ENCODE measurements at regions not wholly inside any gene's neighbourhood (a gene's known extent, or its start where the extent isn't known, plus 50 kb on each side); places are given as distances from the start of the nearest gene placed in this dataset.

- Histone ChIP-seq H2BK120ac (replicated peaks; ENCODE audit: low read depth, low read length) (no peak overlapping the region), H3K18ac (ENCODE audit: extremely low read depth, low read length) (no peak overlapping the region), H3K9ac (replicated peaks in 1 of 4; ENCODE audit: extremely low read depth in 1 of 4, low read depth in 3 of 4, low read length in 3 of 4) (no peak overlapping the region), H2AFZ (ENCODE audit: low read length) (no peak overlapping the region), H3K4me1 (replicated peaks in 1 of 4; ENCODE audit: control insufficient read depth in 3 of 4, insufficient read depth in 4 of 4, low read length in 3 of 4) (peaks cover 0 to 2% (median 0%) of the 10 kb centered on the region in 4 experiments; a peak in 1 of 7 replicates), H3K14ac (ENCODE audit: insufficient read length) (no peak overlapping the region), H3K4ac (replicated peaks; ENCODE audit: insufficient read length, low read depth, low read length) (no peak overlapping the region), H4K91ac (replicated peaks; ENCODE audit: insufficient read length, low read length) (no peak overlapping the region), H2BK15ac (ENCODE audit: low read length) (no peak overlapping the region), H3K9me3 (ENCODE audit: insufficient read depth in 2 of 2, low read depth in 1 of 2, low read length in 1 of 2) (no peaks in the 10 kb centered on the region), H3K23ac (ENCODE audit: insufficient read length) (no peak overlapping the region), H3K27me3 (replicated peaks in 1 of 4; ENCODE audit: control insufficient read depth in 3 of 4, extremely low read depth in 1 of 4, insufficient read depth in 3 of 4, low read length in 3 of 4) (no peaks in the 10 kb centered on the region), H3K36me3 (ENCODE audit: control insufficient read depth in 2 of 4, insufficient read depth in 4 of 4, low read length in 3 of 4) (no peaks in the 10 kb centered on the region), H2BK5ac (ENCODE audit: low read depth, low read length) (no peak overlapping the region), H3K4me3 (ENCODE audit: extremely low read depth in 1 of 4, insufficient read depth in 2 of 4, low read depth in 3 of 4, low read length in 4 of 4) (no peak overlapping the region), H4K20me1 (replicated peaks in 1 of 2; ENCODE audit: control insufficient read depth in 1 of 2, insufficient read depth in 2 of 2, low read length in 2 of 2) (no peaks in the 10 kb centered on the region), H3K79me1 (ENCODE audit: low read depth, low read length) (no peaks in the 10 kb centered on the region), H4K5ac (ENCODE audit: insufficient read length, low read depth, low read length) (no peak overlapping the region), H3K27ac (ENCODE audit: low read depth, low read length) (no peak overlapping the region), H3K56ac (replicated peaks; ENCODE audit: insufficient read length, low read depth, low read length) (no peak overlapping the region), H4K8ac (ENCODE audit: extremely low read depth, insufficient read depth, low read length) (no peak overlapping the region), H3K23me2 (ENCODE audit: low read depth, low read length) (no peaks in the 10 kb centered on the region), H3K4me2 (ENCODE audit: insufficient read depth in 1 of 2, low read depth in 2 of 2, low read length in 2 of 2) (no peak overlapping the region), H2AK5ac (ENCODE audit: low read depth, low read length) (no peak overlapping the region), H2BK20ac (ENCODE audit: low read length) (no peak overlapping the region), H2BK12ac (ENCODE audit: low read depth, low read length) (no peak overlapping the region), H3K79me2 (ENCODE audit: control insufficient read depth in 1 of 2, insufficient read depth in 2 of 2, low read length in 2 of 2) (no peaks in the 10 kb centered on the region)
- no peak for DNase-seq (ENCODE audit: low read depth in 1 of 2, low spot score in 2 of 2)
- WGBS, 2 experiments (ENCODE audit: extremely low coverage in 1 of 2, insufficient coverage in 1 of 2, insufficient read length in 1 of 2, insufficient replicate concordance in 2 of 2, low coverage in 1 of 2, low lambda C conversion rate in 2 of 2, missing lambda C conversion rate in 1 of 2): 91% methylated on average over 4 of the region's 5 CpGs; no CpG with 5 or more reads in 1 of the 2 experiments
- ChIA-PET CTCF (ENCODE audit: partially characterized antibody) (interaction anchor here (0.6 to 4.0 kb wide), 12 partner anchors 12 to 1045 kb away, joined by 3 to 21 read pairs (median 4); no protein-coding TSS in a partner anchor), POLR2A (ENCODE audit: partially characterized antibody) (no interaction called here)
- no peak for FAIRE-seq
- TF ChIP-seq SP2 (IDR thresholded peaks at IDR 0.05; ENCODE audit: low read length) (no peak), POU5F1 (IDR thresholded peaks at IDR 0.05; ENCODE audit: low read depth, low read length) (no peak), KDM4A (IDR thresholded peaks at IDR 0.05; ENCODE audit: low read depth, low read length, severe bottlenecking) (no peak), EGR1 (IDR thresholded peaks at IDR 0.05; ENCODE audit: borderline replicate concordance, low read depth, low read length) (no peak), CBX8 (IDR thresholded peaks at IDR 0.05; ENCODE audit: borderline replicate concordance, low read depth, low read length) (no peak)
Measured at GRCh38 chr5:174401793-174402192, 322.6 kb upstream of the MSX2 start.
